Activated CD8-positive, alpha-beta T cell treated with anti-CD3 and anti-CD28 coated beads for 36 hours (primary cell): ENCODE measurements at regions not wholly inside any gene's neighbourhood (a gene's known extent, or its start where the extent isn't known, plus 50 kb on each side); places are given as distances from the start of the nearest gene placed in this dataset.

Experiments
- ATAC-seq: fragments of 200-7000 bp; cut with Tn5 transposase; one replicate; pipeline ENCODE4 v1.10.0; 2021; ENCODE audit warnings: mild to moderate bottlenecking, moderate library complexity
- CTCF ChIA-PET: fragments of 350-600 bp; sonication (Branson Sonifier 250); formaldehyde crosslinking; loops from one replicate; lab custom pipeline; 2021; ENCODE audit warnings: antibody characterized with exemption; lab: Charles Lee
- POLR2A ChIA-PET: fragments of 350-600 bp; sonication (Branson Sonifier 250); formaldehyde crosslinking; loops from one replicate; lab custom pipeline; 2021; ENCODE audit warnings: antibody characterized with exemption; lab: Charles Lee
- DNase-seq: peaks from one replicate; pipeline ENCODE4 v3.0.0-alpha.2; 2020
- H3K27ac Mint-ChIP-seq: one replicate; pipeline ENCODE4 v1.8.0; 2021; ENCODE audit warnings: mild to moderate bottlenecking, mixed read lengths
- H3K27me3 Mint-ChIP-seq: one replicate; pipeline ENCODE4 v1.8.0; 2021; ENCODE audit warnings: mixed read lengths
- H3K36me3 Mint-ChIP-seq: one replicate; pipeline ENCODE4 v1.8.0; 2021; ENCODE audit warnings: low read depth, mixed read lengths
- H3K4me1 Mint-ChIP-seq: one replicate; pipeline ENCODE4 v1.8.0; 2021; ENCODE audit warnings: low read depth, mixed read lengths
- H3K4me3 Mint-ChIP-seq: one replicate; pipeline ENCODE4 v1.8.0; 2021; ENCODE audit warnings: mild to moderate bottlenecking, moderate library complexity, mixed read lengths
- H3K9me3 Mint-ChIP-seq: one replicate; pipeline ENCODE4 v1.8.0; 2021; ENCODE audit warnings: mixed read lengths
- CTCF ChIP-seq: fragments of 200-600 bp; IDR thresholded peaks from one replicate; pipeline ENCODE4 v1.8.0; 2022; ENCODE audit warnings: antibody characterized with exemption, mild to moderate bottlenecking
- intact Hi-C: fragments of 100-400 bp; cut with micrococcal nuclease; formaldehyde crosslinking; loops from one replicate; pipeline ENCODE4 v1.10.0; 2022

GRCh38 chr3:21330293-21330692, 420.7 kb downstream of the ZNF385D start:
- Mint-ChIP-seq H3K9me3 (peaks cover 5% of the 10 kb centered on the region), H3K4me1 (peaks cover 2% of the 10 kb centered on the region), H3K27ac (no peak overlapping the region), H3K27me3 (no peaks in the 10 kb centered on the region), H3K4me3 (no peak overlapping the region), H3K36me3 (no peaks in the 10 kb centered on the region)
- no peak for TF ChIP-seq CTCF
- CTCF ChIA-PET = interaction anchor here (1.0 kb wide), 1 partner anchor 10 kb away, joined by 3 read pairs; no protein-coding TSS in a partner anchor
- DNase-seq = no peak
- intact Hi-C loops = no loop called here
- peak; percentile 51 for ATAC-seq
- POLR2A ChIA-PET = no interaction called here

- DNase-seq = no peak
- POLR2A ChIA-PET = no interaction called here
- no peaks in the 10 kb centered on the region for H3K27me3 Mint-ChIP-seq
- H3K4me1 Mint-ChIP-seq = peaks cover 2% of the 10 kb centered on the region
- no peaks in the 10 kb centered on the region for H3K36me3 Mint-ChIP-seq
- no peak for TF ChIP-seq CTCF
- intact Hi-C loops = no loop called here
- ATAC-seq = no peak
- no peak overlapping the region for H3K4me3 Mint-ChIP-seq
- H3K9me3 Mint-ChIP-seq = peaks cover 3% of the 10 kb centered on the region
- CTCF ChIA-PET = no interaction called here
- H3K27ac Mint-ChIP-seq = no peak overlapping the region
Measured at GRCh38 chr3:21328711-21329390, 422.2 kb downstream of the ZNF385D start.

DNA sequence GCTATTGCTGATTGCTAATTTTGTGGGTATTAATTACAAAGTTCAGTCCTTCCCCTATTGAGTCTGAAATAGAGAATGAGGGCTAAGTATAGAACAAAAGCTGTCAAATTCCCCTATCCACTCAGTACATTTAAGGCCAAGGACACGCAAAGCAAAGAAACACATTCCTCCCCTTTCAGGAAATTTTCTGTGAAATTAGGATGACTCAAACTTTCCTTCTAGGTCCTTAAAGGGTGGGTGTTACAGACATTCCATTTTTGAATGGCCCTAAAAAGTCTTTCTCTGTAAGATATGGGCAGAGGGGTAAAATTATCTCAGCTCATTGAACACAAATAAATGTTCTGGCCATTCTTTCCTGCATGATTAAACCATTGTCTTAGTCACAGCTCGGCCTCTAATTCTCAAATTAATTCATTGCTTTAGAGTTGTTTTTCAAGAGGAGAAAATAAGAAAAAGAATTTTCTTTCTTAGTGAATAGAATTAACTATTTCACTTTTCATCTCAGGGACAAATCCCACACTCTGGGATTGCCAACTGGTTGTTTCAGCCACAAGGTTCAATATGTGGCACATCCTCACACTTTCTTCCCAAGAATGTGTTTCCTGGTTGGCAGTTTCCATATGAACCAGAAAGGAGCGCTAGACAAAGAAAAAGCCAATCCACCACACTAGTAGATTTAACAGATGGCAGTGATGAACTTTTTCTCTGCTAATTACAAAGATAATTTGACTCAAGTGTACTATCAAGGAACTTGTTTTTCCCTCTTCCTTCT, 424.1 kb downstream of the ZNF385D start:
- DNase-seq (no peak), ATAC-seq (no peak)
- POLR2A ChIA-PET = interaction anchor here (0.5 kb wide), 1 partner anchor 12 kb away, joined by 3 read pairs; no protein-coding TSS in a partner anchor
- Mint-ChIP-seq H3K36me3 (no peaks in the 10 kb centered on the region), H3K4me1 (peaks cover 2% of the 10 kb centered on the region), H3K27me3 (no peaks in the 10 kb centered on the region), H3K27ac (no peak overlapping the region), H3K4me3 (no peak overlapping the region), H3K9me3 (peaks cover 3% of the 10 kb centered on the region)
- TF ChIP-seq CTCF = no peak
- intact Hi-C loops = no loop called here
- CTCF ChIA-PET = no interaction called here

GRCh38 chr3:21314688-21315087, 436.3 kb downstream of the ZNF385D start:
- ChIA-PET CTCF (no interaction called here), POLR2A (interaction anchor here (0.6 kb wide), 1 partner anchor 1423 kb away, joined by 3 read pairs; no protein-coding TSS in a partner anchor)
- intact Hi-C loops = no loop called here

More at GRCh38 chr3:21314688-21315087, 436.3 kb downstream of the ZNF385D start:
- no peaks in the 10 kb centered on the region for H3K4me1 Mint-ChIP-seq
- H3K9me3 Mint-ChIP-seq = peaks cover 11% of the 10 kb centered on the region
- ATAC-seq (no peak), DNase-seq (no peak)
- H3K27ac Mint-ChIP-seq = no peak overlapping the region
- no peak overlapping the region for H3K4me3 Mint-ChIP-seq
- H3K36me3 Mint-ChIP-seq = no peaks in the 10 kb centered on the region
- H3K27me3 Mint-ChIP-seq = no peaks in the 10 kb centered on the region
- no peak for TF ChIP-seq CTCF
